Activated T-cell treated with anti-CD3 and anti-CD28 coated beads, Interleukin-2, amount 50 U/mL, for 24 hours (primary cell): ENCODE measurements at regions not wholly inside any gene's neighbourhood (a gene's known extent, or its start where the extent isn't known, plus 50 kb on each side); places are given as distances from the start of the nearest gene placed in this dataset.
A peak's percentile ranks its signal among the peaks of the same experiment; 100 is the strongest.
"Not testable (repeated sequence)": the region's sequence is repeated elsewhere in the genome, so short reads cannot be mapped to it uniquely, and the experiment has no call there.

Experiments
- DNase-seq: peaks from one replicate; pipeline ENCODE4 v3.0.0-alpha.2; 2020
- H3K27ac Mint-ChIP-seq: 2 replicates; pipeline ENCODE4 v1.8.0; 2020; ENCODE audit warnings: mild to moderate bottlenecking, mixed read lengths
- H3K27me3 Mint-ChIP-seq: 2 replicates; pipeline ENCODE4 v1.8.0; 2020; ENCODE audit warnings: mixed read lengths
- H3K36me3 Mint-ChIP-seq: 2 replicates; pipeline ENCODE4 v1.8.0; 2020; ENCODE audit warnings: low read depth, mixed read lengths
- H3K4me1 Mint-ChIP-seq: 2 replicates; pipeline ENCODE4 v1.8.0; 2020; ENCODE audit warnings: low read depth, mixed read lengths
- H3K4me3 Mint-ChIP-seq: 2 replicates; pipeline ENCODE4 v1.8.0; 2020; ENCODE audit warnings: mild to moderate bottlenecking, moderate library complexity, mixed read lengths
- H3K9me3 Mint-ChIP-seq: 2 replicates; pipeline ENCODE4 v1.8.0; 2020; ENCODE audit warnings: mixed read lengths

DNA sequence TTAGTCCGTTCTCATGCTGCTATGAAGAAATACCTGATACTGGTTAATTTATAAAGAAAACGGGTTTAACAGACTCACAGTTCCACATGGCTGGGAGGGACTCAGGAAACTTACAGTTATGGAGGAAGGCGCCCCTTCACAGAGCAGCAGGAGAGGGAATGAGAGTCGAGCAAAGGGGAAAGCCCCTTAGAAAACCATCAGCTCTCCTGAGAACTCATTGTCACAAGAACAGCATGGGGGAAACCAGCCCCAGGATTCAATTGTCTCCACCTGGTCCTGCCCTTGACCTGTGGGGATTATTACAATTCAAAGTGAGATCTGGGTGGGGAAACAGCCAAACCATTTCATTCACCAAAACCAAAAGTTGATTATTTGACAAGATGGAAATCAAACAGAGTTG is 101.8 kb downstream of the ATP6V0E2 start:
- H3K27ac Mint-ChIP-seq, H3K27me3 Mint-ChIP-seq, H3K9me3 Mint-ChIP-seq, DNase-seq, H3K4me3 Mint-ChIP-seq, H3K4me1 Mint-ChIP-seq, H3K36me3 Mint-ChIP-seq: not testable (repeated sequence)

DNA sequence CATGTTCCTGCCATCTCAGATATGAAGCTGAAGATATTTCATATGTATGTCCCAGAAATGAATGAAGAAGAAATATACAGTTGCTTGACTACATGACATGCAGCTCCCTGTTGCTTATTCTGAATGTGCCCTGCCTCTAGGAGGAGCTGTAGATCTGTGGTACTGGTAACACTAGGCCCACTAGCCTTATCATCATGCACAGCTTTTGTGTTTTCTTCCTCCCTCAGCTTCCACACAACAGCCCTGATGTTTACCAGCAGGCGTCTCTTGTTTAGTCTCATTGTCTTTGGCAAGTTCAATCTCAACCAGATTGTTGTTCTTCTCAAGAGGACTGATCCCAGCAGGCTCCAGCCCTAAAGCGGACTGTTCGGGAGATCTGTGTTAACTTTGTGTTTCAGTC is 104.8 kb downstream of the ATP6V0E2 start:
- H3K9me3 Mint-ChIP-seq, H3K27me3 Mint-ChIP-seq, H3K36me3 Mint-ChIP-seq, H3K4me1 Mint-ChIP-seq, H3K27ac Mint-ChIP-seq, H3K4me3 Mint-ChIP-seq, DNase-seq: not testable (repeated sequence)

DNA sequence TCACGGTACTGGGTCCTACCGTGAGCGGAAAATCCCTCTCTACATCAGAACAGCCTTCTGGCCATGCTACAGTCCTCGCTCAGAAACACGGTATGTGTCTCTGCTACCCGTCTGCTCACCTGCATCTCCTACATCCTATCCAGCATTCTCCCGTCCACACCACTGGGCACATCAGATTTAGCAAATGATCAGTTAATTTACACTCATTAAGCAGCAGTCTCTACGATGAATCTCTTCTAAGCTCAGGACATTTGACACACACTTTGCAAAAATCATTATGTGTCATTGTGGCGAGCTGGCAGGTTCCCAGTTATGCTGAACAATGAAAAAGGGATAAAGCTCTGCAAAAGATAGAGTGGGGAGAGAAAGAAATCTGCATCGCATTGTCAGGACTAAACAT is 105.2 kb downstream of the ATP6V0E2 start:
- not testable (repeated sequence) for H3K4me1 Mint-ChIP-seq, H3K36me3 Mint-ChIP-seq, H3K27ac Mint-ChIP-seq, H3K27me3 Mint-ChIP-seq, H3K4me3 Mint-ChIP-seq, H3K9me3 Mint-ChIP-seq, DNase-seq

DNA sequence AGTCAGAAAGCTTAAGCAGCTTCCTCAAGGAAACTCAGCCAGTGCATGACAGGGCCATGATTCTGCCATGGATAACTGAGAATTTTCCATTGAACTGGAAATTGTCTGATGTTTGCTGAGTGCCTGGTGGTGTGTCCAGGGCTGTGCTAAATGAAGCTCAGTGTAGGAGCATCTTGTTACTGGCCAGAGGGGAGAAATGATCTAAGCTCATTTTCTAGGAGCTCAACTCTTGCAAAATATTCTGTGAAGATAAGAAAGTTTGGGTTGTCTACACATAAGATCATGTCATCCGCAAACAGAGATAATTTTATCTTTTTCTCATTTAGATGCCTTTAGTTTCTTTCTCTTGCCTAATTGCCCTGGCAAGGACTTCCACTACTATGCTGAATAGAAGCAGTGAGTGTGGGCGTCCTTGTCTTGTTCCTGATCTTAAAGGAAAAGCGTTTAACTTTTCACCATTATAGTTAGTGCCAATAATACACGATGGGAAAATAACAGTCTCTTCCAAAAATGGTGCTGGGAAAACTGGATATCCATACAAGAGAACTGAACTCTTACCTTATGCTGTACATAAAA is 108.9 kb downstream of the ATP6V0E2 start:
- H3K36me3 Mint-ChIP-seq, H3K4me1 Mint-ChIP-seq, H3K27me3 Mint-ChIP-seq, H3K4me3 Mint-ChIP-seq, DNase-seq, H3K9me3 Mint-ChIP-seq, H3K27ac Mint-ChIP-seq: not testable (repeated sequence)

DNA sequence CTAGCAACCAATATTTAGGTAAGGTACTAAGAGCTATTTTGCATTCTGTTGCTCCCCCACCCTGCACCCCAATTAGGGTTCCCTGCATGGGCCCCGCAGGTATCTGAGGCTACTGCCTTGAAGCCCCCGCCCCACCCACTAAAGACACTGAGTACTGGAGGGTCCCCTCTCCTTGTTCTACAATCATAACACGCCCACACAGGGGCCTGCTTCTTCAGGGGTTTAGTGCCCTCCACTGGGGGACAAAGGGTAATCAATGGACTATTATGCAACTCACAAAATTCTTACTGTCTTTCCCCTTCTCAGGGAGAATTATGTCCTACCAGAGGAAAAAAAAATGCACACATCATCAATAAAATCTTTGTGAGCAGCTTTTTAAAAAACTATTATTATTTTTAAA is 113.1 kb downstream of the ATP6V0E2 start:
- not testable (repeated sequence) for H3K27me3 Mint-ChIP-seq, H3K27ac Mint-ChIP-seq, H3K9me3 Mint-ChIP-seq

DNA sequence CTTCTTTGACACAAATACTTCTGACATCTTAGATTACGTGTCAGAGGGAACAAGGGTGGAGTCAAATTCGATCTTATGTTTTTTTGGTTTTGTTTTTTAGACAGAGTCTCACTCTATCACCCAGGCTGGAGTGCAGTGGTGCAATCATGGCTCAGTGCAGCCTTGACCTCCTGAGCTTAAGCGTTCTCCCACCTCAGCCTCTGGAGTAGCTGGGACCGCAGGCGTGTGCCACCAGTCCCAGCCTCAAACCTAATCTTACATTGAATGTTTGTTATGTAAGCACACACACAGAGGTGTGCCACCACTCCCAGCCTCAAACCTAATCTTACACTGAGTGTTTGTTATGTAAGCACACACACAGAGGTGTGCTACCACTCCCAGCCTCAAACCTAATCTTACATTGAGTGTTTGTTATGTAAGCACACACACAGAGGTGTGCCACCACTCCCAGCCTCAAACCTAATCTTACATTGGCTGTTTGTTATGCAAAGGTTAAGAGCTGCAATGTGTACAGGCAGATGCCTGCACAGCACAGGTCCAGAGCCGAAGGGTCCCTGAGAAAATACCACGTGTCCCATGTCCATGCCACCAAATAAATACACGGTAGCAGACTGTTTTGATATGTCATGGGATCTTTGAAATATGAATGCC is 118.0 kb downstream of the ATP6V0E2 start:
- H3K36me3 Mint-ChIP-seq, H3K4me1 Mint-ChIP-seq, H3K9me3 Mint-ChIP-seq, DNase-seq, H3K27ac Mint-ChIP-seq, H3K27me3 Mint-ChIP-seq, H3K4me3 Mint-ChIP-seq: not testable (repeated sequence)

More for the DNA sequence above, 113.1 kb downstream of the ATP6V0E2 start:
- not testable (repeated sequence) for H3K4me1 Mint-ChIP-seq, H3K36me3 Mint-ChIP-seq, H3K4me3 Mint-ChIP-seq, DNase-seq

DNA sequence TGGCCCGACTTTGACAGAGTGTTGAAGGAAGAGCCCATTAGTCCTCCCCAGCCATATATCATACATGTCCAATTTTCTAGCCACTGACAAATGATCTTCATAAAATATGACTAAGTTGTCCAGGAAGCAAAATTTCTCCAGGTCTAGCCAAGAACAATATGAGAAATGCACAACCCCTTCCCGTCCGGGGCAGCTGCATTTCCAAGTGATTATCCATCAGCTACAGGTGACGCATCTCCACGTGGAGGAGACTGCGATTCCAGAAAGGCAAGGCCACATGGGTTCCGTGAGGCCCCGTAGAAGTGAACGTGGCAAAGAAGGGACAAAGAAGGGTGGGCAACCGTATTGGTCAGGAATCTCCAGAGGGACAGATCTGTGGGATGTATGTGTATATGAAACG is 118.6 kb downstream of the ATP6V0E2 start:
- not testable (repeated sequence) for H3K4me1 Mint-ChIP-seq, DNase-seq, H3K27me3 Mint-ChIP-seq, H3K27ac Mint-ChIP-seq, H3K36me3 Mint-ChIP-seq, H3K9me3 Mint-ChIP-seq, H3K4me3 Mint-ChIP-seq

DNA sequence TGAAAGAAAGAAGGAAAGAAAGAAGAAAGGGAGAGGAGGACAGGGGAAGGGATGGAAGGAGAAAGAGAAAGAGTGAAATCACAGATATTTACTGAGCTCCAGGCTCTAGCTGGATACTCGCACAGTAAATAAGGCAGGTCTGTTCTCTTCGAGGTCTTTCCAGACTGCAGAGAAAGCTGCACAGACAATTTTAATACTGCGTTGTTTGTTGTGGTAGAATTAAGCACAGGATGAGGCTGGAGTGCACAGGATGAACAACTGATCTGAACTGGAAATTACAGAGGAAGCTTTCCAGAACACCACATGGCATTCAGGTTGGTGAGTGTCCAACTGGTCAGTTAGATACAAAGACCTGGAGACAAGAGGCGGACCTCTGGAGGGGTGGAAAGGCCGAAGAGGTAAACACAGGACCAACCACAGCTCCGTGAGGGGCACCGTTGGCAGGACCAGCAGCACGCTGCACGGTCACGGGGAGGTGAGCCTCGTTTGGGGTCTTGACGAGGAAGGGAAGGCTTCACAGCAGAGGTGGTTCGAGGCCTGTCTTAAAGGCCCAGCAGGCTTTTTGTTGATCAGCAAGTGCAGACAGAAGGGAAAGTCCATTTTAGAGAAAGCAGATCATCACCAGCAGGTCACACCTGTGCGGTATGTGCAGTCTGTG is 121.7 kb downstream of the ATP6V0E2 start:
- H3K9me3 Mint-ChIP-seq, DNase-seq, H3K27ac Mint-ChIP-seq, H3K27me3 Mint-ChIP-seq, H3K36me3 Mint-ChIP-seq, H3K4me3 Mint-ChIP-seq, H3K4me1 Mint-ChIP-seq: not testable (repeated sequence)

DNA sequence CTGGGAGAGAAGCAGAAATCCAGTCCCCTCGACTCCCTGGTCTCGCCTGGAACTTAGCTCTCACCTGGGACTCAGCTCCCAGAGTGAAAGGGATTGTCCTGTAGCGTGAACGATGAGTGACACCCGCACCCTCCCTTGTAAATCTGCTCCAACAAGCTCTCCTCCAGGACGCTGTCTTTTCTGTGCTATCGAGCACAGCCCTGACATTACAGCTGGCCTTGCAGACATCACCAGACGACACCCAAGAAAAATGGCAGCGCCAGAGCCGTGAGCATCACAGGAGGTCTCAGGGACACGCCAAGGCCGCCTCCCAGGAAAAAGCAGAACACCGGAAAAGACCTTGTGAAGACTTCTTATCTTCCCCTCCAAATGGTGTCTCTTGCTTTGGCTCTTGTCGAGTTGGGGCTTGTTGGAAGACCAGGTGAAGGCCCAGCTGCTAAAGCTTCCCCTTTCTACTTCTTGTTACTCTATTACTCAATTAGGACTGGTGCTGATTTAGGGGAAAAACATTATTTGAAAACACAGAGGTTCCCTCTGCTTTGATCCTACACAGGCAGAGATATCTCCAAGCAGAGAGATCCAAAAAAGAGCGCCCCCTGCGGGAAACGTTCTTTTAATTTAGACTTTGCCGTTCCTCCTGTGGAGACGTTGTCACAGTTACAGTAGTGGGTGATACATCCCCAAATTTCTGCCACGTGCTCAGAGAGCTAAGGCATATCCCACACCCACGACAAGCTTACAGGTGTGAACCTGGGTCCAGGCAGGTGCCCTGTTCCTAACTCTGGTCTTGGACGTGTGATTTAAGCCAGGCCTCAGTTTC is 127.2 kb downstream of the ATP6V0E2 start:
- H3K27ac Mint-ChIP-seq, H3K9me3 Mint-ChIP-seq, H3K27me3 Mint-ChIP-seq, H3K36me3 Mint-ChIP-seq, H3K4me3 Mint-ChIP-seq, H3K4me1 Mint-ChIP-seq: not testable (repeated sequence)
- peak; percentile 38 for DNase-seq

DNA sequence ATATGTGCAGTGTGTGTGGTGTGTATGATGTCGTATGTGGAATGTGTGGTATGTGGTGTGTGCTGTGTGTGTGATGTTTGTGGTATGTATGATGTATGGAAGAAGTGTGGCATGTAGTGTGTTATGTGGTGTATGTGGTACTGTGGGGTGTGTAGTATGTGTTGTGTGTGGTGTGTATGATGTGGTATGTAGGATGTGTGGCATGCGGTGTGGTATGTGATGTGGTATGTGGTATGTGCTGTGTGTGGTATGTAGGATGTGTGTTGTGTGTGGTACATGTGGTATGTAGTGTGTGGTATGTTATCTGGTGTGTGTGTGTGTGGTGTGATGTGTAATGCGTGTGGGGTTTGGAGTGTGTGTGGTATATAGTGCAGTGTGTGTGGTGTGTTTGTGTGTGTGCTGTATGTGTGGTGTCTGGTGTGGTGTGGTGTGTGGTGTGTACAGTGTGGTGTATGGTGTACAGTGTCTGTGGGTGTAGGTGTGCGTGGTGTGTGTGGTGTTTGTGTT is 129.6 kb downstream of the ATP6V0E2 start:
- Mint-ChIP-seq H3K4me1 (no peaks in the 10 kb centered on the region), H3K27ac (no peak overlapping the region), H3K4me3 (no peak overlapping the region), H3K36me3 (no peaks in the 10 kb centered on the region), H3K27me3 (no peaks in the 10 kb centered on the region), H3K9me3 (no peaks in the 10 kb centered on the region)
- DNase-seq, result no peak

DNA sequence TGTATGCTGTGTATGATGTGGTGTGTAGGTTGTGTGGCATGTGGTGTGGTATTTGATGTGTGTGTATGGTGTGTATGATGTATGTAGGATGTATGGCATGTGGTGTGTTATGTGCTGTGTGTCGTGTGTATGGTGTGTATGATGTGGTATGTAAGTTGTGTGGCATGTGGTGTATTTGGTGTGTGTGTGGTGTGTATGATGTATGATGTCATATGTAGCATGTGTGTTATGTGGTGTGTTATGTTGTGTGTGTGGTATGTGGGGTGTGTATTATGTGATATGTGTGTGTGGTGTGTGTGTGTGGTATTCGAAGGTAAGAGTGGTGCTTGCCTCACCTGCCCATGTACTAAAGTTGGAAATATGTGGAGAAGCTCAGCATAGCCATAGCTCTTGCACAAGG is 130.2 kb downstream of the ATP6V0E2 start:
- not testable (repeated sequence) for H3K4me3 Mint-ChIP-seq, H3K4me1 Mint-ChIP-seq, H3K36me3 Mint-ChIP-seq, H3K27ac Mint-ChIP-seq, H3K27me3 Mint-ChIP-seq, H3K9me3 Mint-ChIP-seq, DNase-seq

DNA sequence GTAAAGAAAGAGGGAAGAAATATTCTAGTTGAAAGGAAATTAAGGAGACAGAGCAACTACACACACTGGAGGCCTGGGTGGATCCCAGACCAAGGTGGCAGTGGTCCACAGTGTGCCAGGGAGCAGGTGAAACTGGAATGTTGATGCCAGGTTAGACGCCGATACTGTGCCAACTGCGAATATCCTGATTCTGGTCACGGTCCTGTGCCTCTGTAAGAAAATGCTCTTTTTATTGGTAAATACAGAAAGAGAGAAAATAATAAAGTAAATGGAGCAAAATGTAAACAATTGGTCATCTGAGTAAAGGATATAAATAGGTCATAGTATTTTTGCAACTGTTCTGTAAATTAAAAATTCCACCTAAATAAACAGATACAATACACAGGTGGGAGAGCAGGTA is 131.1 kb downstream of the ATP6V0E2 start:
- not testable (repeated sequence) for H3K36me3 Mint-ChIP-seq, H3K4me1 Mint-ChIP-seq, H3K27me3 Mint-ChIP-seq, H3K27ac Mint-ChIP-seq, H3K9me3 Mint-ChIP-seq, DNase-seq, H3K4me3 Mint-ChIP-seq

DNA sequence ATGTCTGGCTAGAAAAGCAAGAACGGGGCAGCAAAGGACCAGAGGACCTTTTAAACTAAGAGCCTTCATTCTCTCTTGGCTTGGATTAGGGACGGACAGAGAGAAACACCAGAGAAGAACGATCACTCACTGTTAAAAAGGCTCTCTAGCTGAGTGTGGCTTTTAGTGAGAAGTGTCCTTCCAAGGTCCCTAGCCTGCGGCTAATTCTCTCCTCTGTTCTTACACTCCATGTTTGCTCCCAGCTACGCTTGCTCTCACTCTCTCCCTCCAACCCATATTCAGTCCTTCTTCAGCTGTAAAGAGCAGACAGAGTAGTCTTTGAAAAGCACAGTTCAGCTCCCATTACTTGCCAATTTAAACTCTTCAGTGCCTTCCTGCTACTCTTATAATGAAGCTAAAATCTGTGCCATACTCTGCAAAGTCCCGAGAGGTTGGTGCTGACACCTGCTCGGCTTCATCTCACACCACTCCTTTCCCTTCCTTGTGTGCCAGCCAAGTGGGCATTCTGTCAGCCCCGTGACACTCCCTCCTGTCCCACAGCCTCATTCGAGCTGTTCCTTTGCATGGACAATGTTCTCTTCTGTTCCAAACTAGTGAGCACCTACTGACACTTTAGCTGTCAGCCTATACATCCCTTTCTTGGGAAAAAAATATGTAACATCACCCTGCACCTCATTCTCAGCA is 136.0 kb downstream of the ATP6V0E2 start:
- not testable (repeated sequence) for H3K27me3 Mint-ChIP-seq, H3K36me3 Mint-ChIP-seq, DNase-seq, H3K4me3 Mint-ChIP-seq, H3K9me3 Mint-ChIP-seq, H3K4me1 Mint-ChIP-seq, H3K27ac Mint-ChIP-seq

DNA sequence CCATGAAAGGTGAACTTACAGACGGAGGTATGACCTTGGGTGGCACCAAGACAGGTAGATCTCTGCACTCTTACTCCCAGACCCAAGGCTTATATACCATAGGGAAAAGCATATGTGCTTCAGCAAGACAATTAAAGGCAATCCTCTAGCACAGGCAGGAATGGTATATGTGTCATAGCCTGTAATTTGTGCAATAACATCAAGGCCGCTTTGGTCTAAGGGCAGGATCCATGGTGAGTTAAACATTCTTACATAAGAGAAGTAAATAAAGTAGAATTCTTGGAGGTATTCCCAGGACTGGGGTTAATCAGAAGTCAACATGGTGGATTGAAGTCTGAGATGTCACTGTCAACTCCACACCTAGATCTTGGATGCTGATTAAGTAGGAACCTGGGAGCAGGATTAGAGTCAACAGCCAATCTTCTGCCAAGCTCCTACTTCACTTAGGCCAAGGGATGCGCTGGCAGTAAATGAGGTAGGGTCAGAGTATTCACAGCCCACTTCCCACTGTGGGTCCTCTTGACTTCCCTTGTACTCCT is 143.0 kb downstream of the ATP6V0E2 start:
- H3K4me1 Mint-ChIP-seq, H3K27ac Mint-ChIP-seq, H3K27me3 Mint-ChIP-seq, H3K4me3 Mint-ChIP-seq, H3K9me3 Mint-ChIP-seq, DNase-seq, H3K36me3 Mint-ChIP-seq: not testable (repeated sequence)
